Hepatocyte (in vitro differentiated cells): ENCODE measurements at regions not wholly inside any gene's neighbourhood (a gene's known extent, or its start where the extent isn't known, plus 50 kb on each side); places are given as distances from the start of the nearest gene placed in this dataset.

Experiments
- DNase-seq: peaks from one replicate; pipeline ENCODE4 v3.0.0-alpha.2; 2016; ENCODE audit warnings: low spot score
- H2AFZ ChIP-seq: fragments of 200-600 bp; sonication (generic); 2 replicates; pipeline ENCODE4 v1.6.0; 2016; ENCODE audit warnings: antibody characterized with exemption, mild to moderate bottlenecking
- H3K27ac ChIP-seq: fragments of 200-600 bp; sonication (generic); 2 replicates; pipeline ENCODE4 v1.5.1; 2016; ENCODE audit warnings: mild to moderate bottlenecking
- H3K27me3 ChIP-seq: fragments of 200-600 bp; sonication (generic); 2 replicates; pipeline ENCODE4 v1.6.1; 2016
- H3K36me3 ChIP-seq: fragments of 200-600 bp; sonication (generic); replicated peaks from 2 replicates; pipeline ENCODE4 v1.5.1; 2016; ENCODE audit warnings: low read depth; ENCODE audit not compliant: insufficient read depth
- H3K4me1 ChIP-seq: fragments of 200-600 bp; sonication (generic); 2 replicates; pipeline ENCODE4 v1.5.1; 2016; ENCODE audit warnings: mild to moderate bottlenecking, moderate library complexity; ENCODE audit not compliant: insufficient read depth
- H3K4me2 ChIP-seq: fragments of 200-600 bp; sonication (generic); 2 replicates; pipeline ENCODE4 v1.6.0; 2016
- H3K4me3 ChIP-seq: fragments of 200-600 bp; sonication (generic); 2 replicates; pipeline ENCODE4 v1.5.1; 2016; ENCODE audit warnings: mild to moderate bottlenecking
- H3K79me2 ChIP-seq: fragments of 200-600 bp; sonication (generic); 2 replicates; pipeline ENCODE4 v1.6.0; 2017; ENCODE audit warnings: mild to moderate bottlenecking
- H3K9me2 ChIP-seq: fragments of 200-600 bp; sonication (generic); replicated peaks from 2 replicates; pipeline ENCODE4 v1.6.0; 2017; ENCODE audit warnings: mild to moderate bottlenecking; ENCODE audit not compliant: insufficient read depth
- H3K9me3 ChIP-seq: fragments of 200-600 bp; sonication (generic); 2 replicates; pipeline ENCODE4 v1.5.1; 2016; ENCODE audit warnings: low read depth, mild to moderate bottlenecking
- H4K20me1 ChIP-seq: fragments of 200-600 bp; sonication (generic); 2 replicates; pipeline ENCODE4 v1.6.0; 2016; ENCODE audit warnings: mild to moderate bottlenecking; ENCODE audit not compliant: insufficient read depth, poor library complexity, severe bottlenecking
- EZH2 ChIP-seq: fragments of 200-600 bp; sonication (generic); IDR thresholded peaks from 2 replicates; pipeline ENCODE4 v1.6.1; 2016; ENCODE audit warnings: antibody characterized with exemption, mild to moderate bottlenecking, borderline replicate concordance
- EZH2phosphoT487 ChIP-seq: fragments of 200-600 bp; sonication (generic); IDR thresholded peaks from one replicate; pipeline ENCODE4 v1.6.1; 2018; ENCODE audit warnings: antibody characterized with exemption, mild to moderate bottlenecking, low read depth, moderate library complexity; ENCODE audit not compliant: unreplicated experiment, severe bottlenecking
- WGBS: methylation state at CpG from one replicate; pipeline ENCODE4 v1.1.6; 2016; ENCODE audit warnings: low lambda C conversion rate; ENCODE audit errors: missing lambda C conversion rate; 5-methylcytosine and 5-hydroxymethylcytosine counted together
- TF ChIP-seq, protein P1 (sequence below): fragments of 200-600 bp; sonication (generic); IDR thresholded peaks from 2 replicates; pipeline ENCODE4 v1.5.1; 2016; ENCODE audit warnings: antibody characterized with exemption, mild to moderate bottlenecking; ENCODE audit not compliant: poor library complexity

GRCh38 chr15:77727635-77728304 lies 95.1 kb upstream of the LINGO1 start:
- Histone ChIP-seq H3K4me1 (no peaks in the 10 kb centered on the region), H3K9me3 (no peaks in the 10 kb centered on the region), H3K9me2 (no peaks in the 10 kb centered on the region), H3K4me3 (no peak overlapping the region), H4K20me1 (no peaks in the 10 kb centered on the region), H3K4me2 (no peak overlapping the region), H2AFZ (no peak overlapping the region), H3K79me2 (no peaks in the 10 kb centered on the region), H3K36me3 (no peaks in the 10 kb centered on the region), H3K27me3 (no peaks in the 10 kb centered on the region), H3K27ac (no peak overlapping the region)
- 51% methylated on average over 7 of the region's 7 CpGs for WGBS
- TF ChIP-seq EZH2 (no peak), EZH2phosphoT487 (no peak)
- TF ChIP-seq, protein P1, sequence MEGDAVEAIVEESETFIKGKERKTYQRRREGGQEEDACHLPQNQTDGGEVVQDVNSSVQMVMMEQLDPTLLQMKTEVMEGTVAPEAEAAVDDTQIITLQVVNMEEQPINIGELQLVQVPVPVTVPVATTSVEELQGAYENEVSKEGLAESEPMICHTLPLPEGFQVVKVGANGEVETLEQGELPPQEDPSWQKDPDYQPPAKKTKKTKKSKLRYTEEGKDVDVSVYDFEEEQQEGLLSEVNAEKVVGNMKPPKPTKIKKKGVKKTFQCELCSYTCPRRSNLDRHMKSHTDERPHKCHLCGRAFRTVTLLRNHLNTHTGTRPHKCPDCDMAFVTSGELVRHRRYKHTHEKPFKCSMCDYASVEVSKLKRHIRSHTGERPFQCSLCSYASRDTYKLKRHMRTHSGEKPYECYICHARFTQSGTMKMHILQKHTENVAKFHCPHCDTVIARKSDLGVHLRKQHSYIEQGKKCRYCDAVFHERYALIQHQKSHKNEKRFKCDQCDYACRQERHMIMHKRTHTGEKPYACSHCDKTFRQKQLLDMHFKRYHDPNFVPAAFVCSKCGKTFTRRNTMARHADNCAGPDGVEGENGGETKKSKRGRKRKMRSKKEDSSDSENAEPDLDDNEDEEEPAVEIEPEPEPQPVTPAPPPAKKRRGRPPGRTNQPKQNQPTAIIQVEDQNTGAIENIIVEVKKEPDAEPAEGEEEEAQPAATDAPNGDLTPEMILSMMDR, result no peak
- DNase-seq, result no peak

GRCh38 chr15:77724715-77725114 lies 92.0 kb upstream of the LINGO1 start:
- Histone ChIP-seq H3K79me2 (no peaks in the 10 kb centered on the region), H3K36me3 (no peaks in the 10 kb centered on the region), H4K20me1 (no peaks in the 10 kb centered on the region), H2AFZ (no peak overlapping the region), H3K27ac (no peak overlapping the region), H3K4me3 (no peak overlapping the region), H3K4me1 (no peaks in the 10 kb centered on the region), H3K4me2 (no peak overlapping the region), H3K9me3 (no peaks in the 10 kb centered on the region), H3K9me2 (no peaks in the 10 kb centered on the region), H3K27me3 (no peaks in the 10 kb centered on the region)
- WGBS, result 89% methylated on average over 6 of the region's 6 CpGs
- no peak for TF ChIP-seq EZH2
- TF ChIP-seq, protein P1, result no peak
- no peak for TF ChIP-seq EZH2phosphoT487
- DNase-seq, result no peak

GRCh38 chr15:77723756-77724155 lies 91.0 kb upstream of the LINGO1 start:
- no peaks in the 10 kb centered on the region for H3K9me2 ChIP-seq
- H3K4me2 ChIP-seq, result no peak overlapping the region
- DNase-seq, result no peak
- no peak overlapping the region for H2AFZ ChIP-seq
- TF ChIP-seq EZH2, result no peak
- TF ChIP-seq, protein P1, result no peak
- TF ChIP-seq EZH2phosphoT487, result no peak
- no peaks in the 10 kb centered on the region for H3K9me3 ChIP-seq
- H3K36me3 ChIP-seq, result no peaks in the 10 kb centered on the region
- no peaks in the 10 kb centered on the region for H3K27me3 ChIP-seq
- H4K20me1 ChIP-seq, result no peaks in the 10 kb centered on the region
- H3K4me3 ChIP-seq, result no peak overlapping the region
- no peak overlapping the region for H3K27ac ChIP-seq
- 88% methylated on average over 16 of the region's 16 CpGs for WGBS
- no peaks in the 10 kb centered on the region for H3K4me1 ChIP-seq
- no peaks in the 10 kb centered on the region for H3K79me2 ChIP-seq
